ENCODE measurements at regions not wholly inside any gene's neighbourhood (a gene's known extent, or its start where the extent isn't known, plus 50 kb on each side); places are given as distances from the start of the nearest gene placed in this dataset.

GRCh38 chr6:47164877-47165276 lies 122.7 kb upstream of the ADGRF1 start:
- TF ChIP-seq CTCF (IDR thresholded peaks at IDR 0.05) (no peak), POLR2A (IDR thresholded peaks at IDR 0.05) (no peak)
